Left ventricle myocardium superior (tissue), 1 donor: ENCODE measurements at regions not wholly inside any gene's neighbourhood (a gene's known extent, or its start where the extent isn't known, plus 50 kb on each side); places are given as distances from the start of the nearest gene placed in this dataset.

Experiments used
- ATAC-seq: fragments of 200-7000 bp; cut with Tn5 transposase; one replicate; pipeline ENCODE4 v1.9.1; 2020; ENCODE audit warnings: mild to moderate bottlenecking, moderate library complexity
- DNase-seq: peaks from one replicate; pipeline ENCODE4 v3.0.0-alpha.2; 2020
- intact Hi-C: fragments of 100-400 bp; cut with micrococcal nuclease; formaldehyde crosslinking; loops from one replicate; pipeline ENCODE4 v1.11.0; 2022
- donor health status: DM: no; HTN: yes; CAD: no; lungs with severe emphysema.

DNA sequence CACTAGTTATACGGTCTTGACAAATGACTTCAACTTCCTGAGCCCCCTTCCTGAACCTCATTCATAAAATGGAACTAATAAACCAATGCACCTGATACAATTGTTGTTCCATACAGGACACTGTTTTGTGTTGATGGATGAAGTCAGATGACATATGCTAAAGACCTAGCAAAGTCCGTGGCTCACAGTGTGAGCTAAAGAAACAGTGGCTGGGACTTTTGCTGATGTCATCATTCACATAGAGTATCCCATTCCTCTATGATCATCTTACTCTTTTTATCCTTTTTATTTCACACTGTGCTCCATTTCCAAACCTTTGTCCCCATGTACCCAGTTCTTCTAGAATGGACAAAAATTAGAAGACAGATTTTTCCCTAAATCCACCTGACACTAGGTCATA, 83.7 kb upstream of the KAZN start:
- no peak for ATAC-seq
- no peak for DNase-seq
- intact Hi-C loops = no loop called here

DNA sequence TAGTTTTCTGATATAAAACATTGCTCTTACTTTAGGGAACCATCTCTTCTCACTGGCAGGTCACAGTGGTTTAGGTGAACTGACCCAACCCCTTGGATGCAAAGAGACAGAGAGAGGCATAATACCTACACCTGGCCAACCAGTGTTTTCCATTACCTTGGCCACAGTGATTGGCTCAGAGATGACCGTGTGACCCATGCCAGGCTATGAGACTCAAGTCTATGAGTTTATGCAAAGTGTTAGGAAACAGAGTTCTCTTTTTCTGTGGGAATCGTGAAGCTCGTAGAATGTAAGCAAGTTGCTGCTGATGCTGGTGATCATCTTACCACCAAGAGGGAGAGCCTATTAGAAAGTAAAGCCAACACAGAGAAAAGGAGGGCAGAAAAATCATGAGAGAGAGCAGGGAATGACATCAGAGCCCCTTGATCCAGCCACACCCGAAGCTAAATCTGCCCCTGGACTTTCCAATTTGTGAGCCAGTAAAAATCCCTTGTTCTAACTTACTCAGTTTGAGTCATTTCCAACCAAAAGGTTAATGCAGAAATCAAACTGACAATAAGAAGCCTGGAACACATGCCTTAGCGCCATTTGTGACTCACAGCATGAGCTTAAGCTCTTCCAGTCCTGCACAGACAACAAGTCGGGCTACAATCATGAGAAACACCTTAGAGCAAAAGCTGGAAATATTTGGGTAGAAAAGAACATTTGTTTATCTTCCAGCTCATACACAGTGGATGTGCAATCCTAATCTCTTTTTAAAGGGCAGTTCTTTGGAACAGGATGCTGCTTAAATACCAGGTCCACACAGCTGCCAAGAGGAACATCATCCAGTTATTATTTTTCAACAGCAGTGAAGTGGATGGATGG, 81.3 kb upstream of the KAZN start:
- intact Hi-C loops = no loop called here
- ATAC-seq = peak; percentile 69
- DNase-seq = no peak

DNA sequence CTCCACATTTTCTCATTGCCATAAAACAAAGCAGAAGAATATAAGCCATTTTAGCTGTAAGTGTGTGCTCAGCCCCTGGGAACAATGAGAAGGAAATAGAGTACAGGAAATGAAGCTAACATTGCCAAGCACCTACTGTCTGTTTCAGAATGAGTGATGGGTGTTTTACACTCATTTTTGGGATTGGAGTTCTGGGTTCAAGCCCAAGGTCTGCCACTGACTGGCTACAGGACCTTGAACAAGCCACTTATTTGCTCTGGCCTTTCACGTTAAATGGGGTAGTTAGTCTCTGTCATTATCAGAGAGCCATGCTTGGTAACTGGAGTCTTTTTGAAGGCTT, 80.7 kb upstream of the KAZN start:
- ATAC-seq = no peak
- intact Hi-C loops = no loop called here

DNA sequence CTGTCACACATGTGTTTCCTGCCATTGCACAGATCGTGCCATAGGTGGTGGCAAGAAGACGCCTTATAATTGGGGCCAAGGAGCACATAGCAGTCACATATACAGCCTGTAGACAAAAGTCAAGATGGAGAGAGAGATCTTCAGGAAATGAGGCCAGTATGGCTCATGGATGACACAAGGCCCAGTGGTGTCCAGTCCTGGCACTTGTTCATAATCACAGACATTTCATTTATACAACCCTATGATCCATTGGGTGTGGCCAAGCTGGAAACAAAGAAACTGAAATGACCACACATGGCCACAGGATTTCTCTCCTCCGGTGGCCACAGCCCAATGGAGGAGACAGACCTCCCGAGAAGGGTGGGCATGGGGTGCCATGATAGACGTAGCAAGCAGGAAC, 78.5 kb upstream of the KAZN start:
- intact Hi-C loops = no loop called here
- DNase-seq = no peak
- ATAC-seq = no peak

More for the DNA sequence above, 80.7 kb upstream of the KAZN start:
- DNase-seq = no peak

DNA sequence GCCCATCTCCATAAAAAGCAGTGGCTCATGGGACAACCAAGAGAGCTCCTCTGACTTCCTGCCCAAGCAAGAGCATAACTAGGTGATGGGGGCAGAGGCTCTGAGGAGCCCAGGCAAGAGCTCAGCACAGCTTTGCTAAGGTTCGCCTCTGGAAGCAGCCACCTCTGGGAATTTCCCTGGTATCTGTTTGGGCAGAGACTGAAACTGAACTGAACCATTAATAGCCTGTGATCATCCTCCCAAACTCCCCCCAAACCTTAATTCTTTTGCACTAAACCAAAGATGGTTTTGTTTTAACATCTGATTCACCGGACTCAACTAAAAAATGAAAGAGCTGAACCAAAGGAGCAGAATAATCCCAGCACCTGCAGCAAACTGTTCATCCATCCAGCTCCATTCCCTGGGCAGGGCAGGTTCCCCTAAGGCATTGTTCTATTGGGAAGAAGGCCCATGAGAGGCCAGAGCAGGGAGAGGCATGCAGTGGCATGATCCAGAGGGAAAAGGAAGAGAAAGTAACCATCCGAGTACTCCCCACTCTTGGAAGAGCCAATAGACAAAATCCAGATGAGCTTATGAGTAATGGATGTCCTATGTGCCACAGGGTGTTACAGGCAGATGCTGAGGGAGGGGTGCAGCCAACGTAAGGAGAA, 77.8 kb upstream of the KAZN start:
- no peak for DNase-seq
- intact Hi-C loops = no loop called here
- no peak for ATAC-seq

DNA sequence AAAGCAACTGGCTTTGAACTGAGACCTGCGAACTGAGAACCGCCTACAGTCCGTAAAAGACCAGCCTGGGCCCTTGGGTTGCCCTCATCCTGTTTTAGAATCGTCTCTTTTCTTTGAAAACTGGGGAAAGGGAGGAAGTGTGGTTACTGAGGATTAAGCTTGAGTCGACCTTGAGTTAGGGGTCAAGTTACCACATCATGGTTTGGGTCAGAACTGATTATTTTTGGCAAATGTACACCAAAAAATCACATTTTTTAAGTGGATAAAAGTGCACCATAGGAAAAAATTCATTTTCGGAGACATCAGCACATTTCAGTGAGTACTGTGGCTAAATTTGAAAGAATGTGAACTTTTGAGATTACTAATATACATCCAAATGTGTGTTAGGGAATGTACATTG, 76.9 kb upstream of the KAZN start:
- ATAC-seq (no peak), DNase-seq (no peak)
- intact Hi-C loops = no loop called here

DNA sequence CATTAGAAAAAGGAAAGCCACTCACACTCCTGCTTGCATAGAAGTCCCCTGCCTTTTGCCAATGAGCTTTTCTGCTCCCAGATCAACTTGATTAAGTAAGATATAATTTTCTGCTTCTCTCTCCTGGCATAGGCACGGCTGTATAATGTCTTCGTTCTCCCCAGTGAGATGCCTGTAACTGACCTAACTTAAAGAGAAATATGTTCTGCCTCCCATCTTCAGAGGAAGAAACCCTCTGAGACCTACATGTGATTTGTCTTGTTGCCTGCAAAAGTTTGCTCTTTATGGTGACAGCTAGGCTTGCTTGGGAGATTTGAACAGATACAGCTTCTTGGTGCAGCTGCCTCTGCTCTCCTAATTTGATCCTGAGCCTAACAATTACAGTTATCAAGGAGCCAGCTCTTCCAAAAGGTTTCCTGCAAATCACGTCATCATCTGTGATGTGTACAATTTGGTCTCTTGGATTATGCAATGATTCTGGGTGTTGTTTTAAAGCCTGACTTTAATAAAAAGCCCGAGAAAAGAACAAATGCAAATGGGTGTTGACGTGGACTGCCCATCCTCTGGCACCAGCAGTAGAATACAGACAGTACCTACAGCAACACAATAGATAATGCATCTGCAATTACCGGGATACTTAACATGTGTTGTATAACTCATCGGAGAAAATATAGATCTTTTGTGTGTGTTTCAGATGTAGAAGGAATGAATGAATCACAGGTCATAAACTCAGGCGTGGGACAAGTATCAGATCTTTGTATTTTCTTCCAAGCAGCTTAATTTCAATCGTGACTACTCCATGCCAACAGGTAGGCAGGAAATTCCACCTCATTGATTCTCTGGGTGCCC, 76.2 kb upstream of the KAZN start:
- intact Hi-C loops = no loop called here
- DNase-seq = no peak
- peak; percentile 88 for ATAC-seq

DNA sequence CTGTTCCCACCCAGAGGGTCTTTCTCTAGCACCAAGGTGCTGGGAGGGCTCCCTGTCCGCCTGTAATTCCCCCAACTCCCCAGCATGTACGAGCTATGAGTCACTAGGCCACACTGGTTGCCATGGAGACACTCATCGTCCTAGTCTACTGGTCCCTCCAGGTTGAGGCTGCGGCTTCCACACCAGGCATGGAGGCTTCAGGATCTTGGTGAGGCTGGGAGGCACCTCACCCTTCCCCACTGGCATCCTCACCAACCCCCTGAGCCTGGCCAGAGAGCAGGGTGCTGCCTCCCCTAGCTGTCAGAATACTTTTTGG, 75.6 kb upstream of the KAZN start:
- DNase-seq = peak; percentile 39
- ATAC-seq = peak; percentile 77
- intact Hi-C loops = no loop called here

DNA sequence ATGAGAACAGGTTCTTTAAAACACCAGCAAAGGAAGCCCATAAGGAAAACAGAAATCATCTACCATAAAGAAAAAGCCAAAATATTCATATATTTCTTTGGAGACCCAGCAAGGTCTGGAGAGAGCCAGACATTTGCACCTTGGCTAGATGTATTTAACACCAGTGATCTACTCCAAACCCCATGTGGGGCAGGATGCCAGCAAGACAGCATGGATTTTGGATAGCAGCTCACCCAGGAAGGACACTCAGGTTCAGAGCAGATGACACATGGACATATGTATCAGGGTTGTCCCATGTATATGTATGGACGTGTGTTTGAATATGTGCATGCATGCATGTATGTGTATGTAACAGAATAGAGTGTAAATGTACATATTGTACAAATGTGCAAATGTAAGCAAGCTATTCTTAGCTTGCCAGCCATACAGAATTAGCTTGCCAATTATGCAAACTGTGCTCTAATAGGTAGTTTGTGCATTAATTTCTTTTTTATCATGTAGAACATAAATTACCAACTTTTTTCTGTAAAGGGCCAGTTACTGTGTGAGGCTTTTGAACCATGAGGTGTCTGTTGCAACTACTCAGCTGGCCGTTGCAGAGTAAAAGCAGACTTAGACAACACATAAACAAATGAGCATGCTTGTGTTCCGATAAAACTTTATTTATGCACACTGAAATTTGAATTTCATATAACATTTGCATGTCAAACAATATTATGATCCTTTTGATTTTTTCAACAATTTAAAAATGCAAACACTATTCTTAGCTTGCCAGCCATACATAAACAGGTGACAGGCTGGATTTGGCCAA, 73.5 kb upstream of the KAZN start:
- ATAC-seq (no peak), DNase-seq (no peak)
- intact Hi-C loops = loop anchor here (5.0 kb wide), 1 partner anchor 273 kb away; no protein-coding TSS in a partner anchor

DNA sequence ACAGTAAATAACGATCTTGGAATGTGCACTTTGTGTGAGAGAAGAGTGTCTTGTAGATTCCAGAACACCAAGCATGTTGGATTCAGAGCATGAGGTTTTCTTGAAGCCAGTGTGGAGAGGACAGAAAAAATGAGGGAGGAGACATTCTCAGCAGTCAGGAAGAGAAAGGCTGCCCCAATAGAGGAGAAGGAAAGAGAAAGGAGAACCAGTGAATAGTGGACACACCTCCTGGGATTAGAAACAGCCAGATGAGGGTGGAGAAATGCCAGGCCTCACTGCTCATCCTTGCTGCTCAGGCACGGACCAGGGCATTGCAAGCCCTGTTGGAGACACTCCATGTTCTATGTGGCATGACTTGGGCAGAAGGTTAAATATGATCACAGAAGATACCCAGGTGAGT, 69.0 kb upstream of the KAZN start:
- DNase-seq (no peak), ATAC-seq (no peak)
- intact Hi-C loops = loop anchor here (5.0 kb wide), 1 partner anchor 277 kb away; no protein-coding TSS in a partner anchor

DNA sequence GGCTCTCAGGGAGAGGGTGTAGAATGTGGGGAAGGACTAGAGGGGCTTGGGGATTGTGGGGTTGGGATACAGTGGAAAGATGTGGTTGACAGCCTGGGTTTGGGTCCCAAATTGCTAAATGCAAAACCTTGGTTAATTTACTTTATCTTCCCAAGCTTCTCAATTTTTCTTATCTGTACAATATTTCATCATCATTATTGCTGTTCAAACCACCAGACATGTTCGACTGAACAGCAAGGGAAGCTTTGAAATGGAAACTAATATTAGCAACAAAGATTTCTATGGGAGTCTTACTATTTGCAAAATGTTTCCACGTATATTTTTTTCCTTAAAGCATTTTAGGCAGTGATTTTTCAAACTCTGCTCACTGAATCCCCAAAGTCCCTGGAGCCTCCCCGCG, 67.0 kb upstream of the KAZN start:
- no peak for ATAC-seq
- no peak for DNase-seq
- intact Hi-C loops = no loop called here

DNA sequence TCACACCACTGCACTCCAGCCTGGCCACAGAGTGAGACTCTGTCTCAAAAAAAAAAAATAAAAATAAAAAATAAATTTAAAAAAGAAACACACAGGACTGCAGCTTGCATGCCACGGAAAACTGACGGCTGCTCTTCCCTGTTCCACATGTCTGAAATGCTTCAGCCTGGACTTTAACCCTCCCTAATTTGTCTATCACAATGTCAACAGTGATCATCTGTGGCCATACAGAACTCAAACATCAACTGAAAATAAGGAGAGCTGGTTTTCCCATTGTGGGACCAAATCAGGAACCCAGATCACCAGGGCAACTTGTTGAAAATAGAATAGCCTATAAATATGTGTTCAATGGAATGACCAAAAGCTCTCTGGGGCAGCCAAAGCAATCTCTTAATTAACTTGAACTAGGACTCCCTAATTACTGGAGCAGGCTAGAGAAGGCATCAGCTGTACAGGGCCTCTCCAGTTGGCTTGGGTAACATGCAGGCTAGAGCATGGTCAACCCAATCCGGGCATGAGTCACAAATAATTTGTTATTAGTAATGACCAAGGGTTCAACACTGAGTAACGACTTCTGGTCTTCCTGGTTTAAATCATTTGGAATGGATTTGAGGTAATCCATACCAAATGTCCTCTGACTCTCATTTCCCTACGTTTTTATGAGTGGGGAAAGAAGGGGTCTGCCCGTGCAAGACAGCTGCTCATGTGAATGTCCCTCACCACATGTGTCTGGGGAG, 62.7 kb upstream of the KAZN start:
- no peak for ATAC-seq
- no peak for DNase-seq
- intact Hi-C loops = no loop called here

DNA sequence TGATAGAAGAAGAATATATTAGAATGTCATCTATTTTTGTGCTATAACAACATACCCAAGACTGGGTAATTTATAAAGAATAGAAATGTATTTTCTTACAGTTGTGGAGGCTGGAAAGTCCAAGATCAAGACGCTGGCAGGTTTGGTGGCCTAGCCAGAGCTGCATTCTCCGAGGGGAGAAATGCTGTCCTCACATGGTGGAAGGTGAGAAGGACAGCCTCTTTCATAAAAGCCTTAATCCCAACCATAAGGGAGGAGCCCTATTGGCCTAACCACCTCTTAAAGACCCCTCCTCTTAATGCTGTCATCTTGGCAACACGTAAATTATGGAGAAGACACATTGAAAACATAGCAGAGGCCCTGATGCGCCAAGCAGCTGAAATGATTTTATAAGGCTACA, 60.1 kb upstream of the KAZN start:
- intact Hi-C loops = no loop called here
- DNase-seq (no peak), ATAC-seq (no peak)

DNA sequence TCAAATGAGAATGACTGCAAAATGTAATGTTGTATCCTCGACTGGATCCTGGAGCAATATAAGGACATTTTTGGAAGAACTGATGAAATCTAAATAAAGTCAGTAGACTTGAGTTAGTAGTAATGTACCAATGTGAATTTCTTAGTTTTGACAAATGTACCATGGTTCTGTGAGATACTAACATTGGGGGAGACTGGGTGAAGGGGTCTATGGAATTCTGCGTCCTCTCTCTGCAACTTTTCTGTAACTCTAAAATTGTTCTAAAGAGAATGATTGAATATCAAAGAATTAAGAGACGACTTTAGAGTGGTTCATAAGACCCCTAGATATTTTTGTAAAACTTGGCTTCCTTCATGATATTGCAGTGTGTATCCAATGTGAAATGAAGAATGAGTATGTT, 59.2 kb upstream of the KAZN start:
- intact Hi-C loops = no loop called here
- ATAC-seq (no peak), DNase-seq (no peak)

DNA sequence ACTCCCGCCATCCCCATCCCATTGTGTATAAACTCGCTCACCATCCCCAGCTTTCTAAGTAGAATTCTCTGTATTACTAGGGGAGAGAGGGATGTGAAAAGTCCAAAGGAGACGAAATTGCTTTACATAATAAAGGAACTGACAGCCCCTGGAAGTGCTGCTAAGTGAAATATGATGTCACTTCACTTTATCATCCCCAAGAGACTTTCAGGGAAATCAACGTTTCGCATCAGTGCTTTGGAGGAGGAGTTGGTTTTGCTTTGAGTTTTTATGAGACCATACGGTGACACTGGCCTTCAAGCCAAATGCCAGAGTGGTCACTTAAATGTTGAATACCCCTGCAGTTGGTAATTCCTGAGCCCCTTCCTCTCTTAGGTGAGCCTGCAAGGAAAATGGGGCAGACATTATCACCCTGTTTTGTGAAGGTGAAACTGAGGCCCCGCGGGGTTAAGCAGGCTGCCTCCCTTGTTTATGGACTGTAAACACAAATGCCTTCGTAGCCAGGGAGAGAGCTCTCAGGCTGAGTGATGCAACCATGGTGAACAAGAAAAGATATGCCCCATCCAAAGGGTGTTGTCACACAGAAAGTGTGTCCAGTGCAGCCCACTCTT, 58.4 kb upstream of the KAZN start:
- intact Hi-C loops = no loop called here
- DNase-seq = no peak
- no peak for ATAC-seq

DNA sequence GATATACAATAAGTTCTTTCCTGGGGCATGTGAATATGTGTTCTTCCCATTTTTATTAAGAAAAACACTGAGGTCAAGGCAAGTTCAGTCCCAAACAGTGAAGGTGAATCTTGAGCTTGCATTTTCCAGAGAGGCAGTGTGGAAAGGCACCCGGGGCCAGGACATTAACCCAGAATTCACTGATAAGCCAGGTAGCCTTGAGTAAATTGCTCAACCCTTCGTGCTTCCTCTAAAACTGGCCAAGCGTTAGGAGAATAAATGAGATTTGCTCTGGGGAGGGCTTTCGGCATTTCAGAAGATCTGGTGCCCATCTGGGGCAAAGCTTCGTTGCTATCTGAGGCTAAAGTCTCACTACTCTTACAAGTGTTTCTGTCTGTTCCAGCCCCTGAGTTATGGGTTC, 57.1 kb upstream of the KAZN start:
- intact Hi-C loops = no loop called here
- no peak for ATAC-seq
- no peak for DNase-seq

DNA sequence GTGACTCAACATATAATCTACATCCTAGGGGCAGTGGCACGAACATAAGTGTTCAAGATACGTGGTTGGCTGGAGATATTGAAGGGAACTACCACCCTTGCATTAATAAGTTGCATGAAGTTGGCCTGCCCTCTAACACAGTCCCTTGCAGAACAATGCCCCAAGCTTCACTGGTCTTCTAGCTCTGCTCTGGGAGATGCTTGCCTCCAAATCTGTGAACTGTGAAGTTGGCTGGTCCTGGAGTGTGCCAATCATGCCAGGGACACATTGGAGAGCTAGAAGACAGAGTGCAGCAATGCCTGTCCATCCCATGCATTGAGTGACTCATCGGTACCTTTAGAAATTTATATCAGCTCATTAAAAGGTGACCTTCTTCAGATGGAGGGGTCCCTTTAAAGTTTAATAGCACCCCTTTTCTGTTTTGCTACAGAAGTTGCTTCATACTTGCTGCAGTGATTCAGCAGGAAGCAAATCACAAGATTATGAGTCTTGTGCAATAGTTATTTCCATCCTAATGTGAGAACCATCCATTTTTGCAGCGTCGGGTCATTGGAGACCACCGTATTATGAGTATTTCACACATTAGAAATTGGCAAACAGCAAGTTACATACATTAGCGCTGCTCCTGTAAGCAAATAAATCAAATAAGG, 55.2 kb upstream of the KAZN start:
- ATAC-seq (peak; percentile 38), DNase-seq (no peak)
- intact Hi-C loops = no loop called here

DNA sequence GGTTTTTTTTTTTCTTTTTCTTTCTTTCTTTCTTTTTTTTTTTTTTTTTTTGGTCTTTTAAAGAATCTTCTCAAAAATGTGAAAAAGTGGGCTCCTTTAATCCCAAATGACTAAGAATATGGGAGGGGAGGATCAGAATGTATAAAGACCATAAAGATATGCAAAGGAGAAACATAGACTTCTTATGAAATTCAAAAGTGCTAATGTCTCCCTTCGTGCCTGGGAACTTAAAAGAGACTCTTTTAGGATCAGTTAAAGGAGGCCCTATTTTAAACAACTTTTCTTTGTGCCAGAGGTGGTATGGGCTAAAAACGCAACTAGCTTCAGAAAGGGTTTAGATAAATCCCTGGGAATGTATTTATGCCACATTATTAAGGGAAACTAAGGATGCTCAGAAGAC, 54.2 kb upstream of the KAZN start:
- ATAC-seq (no peak), DNase-seq (no peak)
- intact Hi-C loops = no loop called here
